ENCODE measurements at regions not wholly inside any gene's neighbourhood (a gene's known extent, or its start where the extent isn't known, plus 50 kb on each side); places are given as distances from the start of the nearest gene placed in this dataset.

GRCh38 chr18:34399892-34400291 is 175.2 kb upstream of the NOL4 start:
- TF ChIP-seq GATA3 (IDR thresholded peaks at IDR 0.05; ENCODE audit: low read depth, low read length), result no peak
- TF ChIP-seq GATA2 (IDR thresholded peaks at IDR 0.05; ENCODE audit: low read depth, low read length), result no peak
